HCT116 (cell line): ENCODE measurements at regions not wholly inside any gene's neighbourhood (a gene's known extent, or its start where the extent isn't known, plus 50 kb on each side); places are given as distances from the start of the nearest gene placed in this dataset.

Experiments used
- ATAC-seq: fragments of 200-7000 bp; cut with Tn5 transposase; 2 replicates; pipeline ENCODE4 v1.9.1; 2020; ENCODE audit warnings: mild to moderate bottlenecking, moderate library complexity
- BruUV-seq: library from RNA; stranded (reverse); fragments of 400-500 nt; replicated peaks from 2 replicates; lab custom pipeline; 2021; lab: Mats Ljungman, UMichigan
- CTCF ChIA-PET: fragments of 300-600 bp; sonication (Branson Sonifier 250); formaldehyde crosslinking; loops from one replicate; lab custom pipeline; 2021; ENCODE audit warnings: antibody characterized with exemption; lab: Charles Lee
- POLR2A ChIA-PET: fragments of 300-600, 350-600 bp; sonication (Branson Sonifier 250); formaldehyde crosslinking; loops from one replicate; lab custom pipeline; 2021; ENCODE audit warnings: antibody characterized with exemption; lab: Charles Lee
- RAD21 ChIA-PET, 2 experiments: fragments of 300-600 bp; sonication (Branson Sonifier 250); formaldehyde crosslinking; loops; one replicate each; lab custom pipeline; 2023; ENCODE audit warnings: low total read pairs in 2 of 2; ENCODE audit not compliant: uncharacterized antibody in 2 of 2, unreplicated experiment in 2 of 2, low non-redundant PET in 1 of 2; lab: Charles Lee
- DNase-seq: peaks from one replicate; pipeline ENCODE4 v3.0.0-alpha.2; 2010; ENCODE audit warnings: low read depth, low spot score
- H2AFZ ChIP-seq: fragments of 200-600 bp; shearing (Covaris generic), sonication (generic); 2 replicates; pipeline ENCODE4 v1.6.1; 2017; ENCODE audit warnings: low read depth, mixed run types, mixed read lengths, antibody characterized with exemption, low read length; ENCODE audit not compliant: poor library complexity, severe bottlenecking
- H3K27ac ChIP-seq: 2 replicates; pipeline ENCODE4 v1.5.1; 2012; ENCODE audit warnings: low read depth, low read length
- H3K27me3 ChIP-seq: fragments of 200-600 bp; sonication (generic); 2 replicates; pipeline ENCODE4 v1.6.1; 2016; ENCODE audit warnings: mixed run types, low read length, mixed read lengths; ENCODE audit not compliant: insufficient read depth
- H3K36me3 ChIP-seq, 2 experiments: fragments of 200-500 bp in 1 of 2; fragments of 200-600 bp in 1 of 2; sonication (Bioruptor generic) in 1 of 2; sonication (generic) in 1 of 2; 2 replicates each; pipeline versions ENCODE4 v1.5.1 to v1.6.1; 2014 to 2016; ENCODE audit warnings: low read length in 2 of 2, inconsistent platforms in 1 of 2, mixed read lengths in 1 of 2, mixed run types in 1 of 2; ENCODE audit not compliant: insufficient read depth in 2 of 2, control insufficient read depth in 1 of 2
- H3K4me1 ChIP-seq, 2 experiments: fragments of 200-600 bp in 1 of 2; sonication (generic) in 1 of 2; 2 replicates each; pipeline versions ENCODE4 v1.5.1 to v1.6.1; 2012 to 2017; ENCODE audit warnings: low read length in 2 of 2, inconsistent platforms in 1 of 2, mild to moderate bottlenecking in 1 of 2, mixed read lengths in 1 of 2, mixed run types in 1 of 2, moderate library complexity in 1 of 2; ENCODE audit not compliant: insufficient read depth in 2 of 2, control insufficient read depth in 1 of 2
- H3K4me2 ChIP-seq: fragments of 200-600 bp; sonication (generic); 2 replicates; pipeline ENCODE4 v1.6.1; 2017; ENCODE audit warnings: mixed run types, low read length, mixed read lengths
- H3K4me3 ChIP-seq, 2 experiments: fragments of 200-600 bp in 1 of 2; sonication (generic) in 1 of 2; replicated peaks in 1 of 2; 2 replicates each; pipeline ENCODE4 v1.5.1; 2011 to 2016; ENCODE audit warnings: low read length in 2 of 2, control low read depth in 1 of 2, low read depth in 1 of 2, mild to moderate bottlenecking in 1 of 2, mixed read lengths in 1 of 2, mixed run types in 1 of 2
- H3K79me2 ChIP-seq: fragments of 200-600 bp; sonication (generic); 2 replicates; pipeline ENCODE4 v1.6.1; 2017; ENCODE audit warnings: mild to moderate bottlenecking, mixed run types, low read length, moderate library complexity, mixed read lengths; ENCODE audit not compliant: insufficient read depth
- H3K9ac ChIP-seq: fragments of 200-600 bp; sonication (generic); 2 replicates; pipeline ENCODE4 v1.6.1; 2016; ENCODE audit warnings: low read length, mixed read lengths
- H3K9me2 ChIP-seq: fragments of 200-600 bp; sonication (generic), shearing (Covaris generic); 2 replicates; pipeline ENCODE4 v1.6.1; 2017; ENCODE audit warnings: mixed run types, mild to moderate bottlenecking, moderate library complexity; ENCODE audit not compliant: insufficient read depth
- H3K9me3 ChIP-seq, 2 experiments: fragments of 200-500 bp in 1 of 2; fragments of 200-600 bp in 1 of 2; sonication (Bioruptor generic) in 1 of 2; sonication (generic) in 1 of 2; 2 replicates each; pipeline ENCODE4 v1.6.1; 2014 to 2017; ENCODE audit warnings: low read length in 2 of 2, mixed read lengths in 2 of 2, inconsistent platforms in 1 of 2, low read depth in 1 of 2, mild to moderate bottlenecking in 1 of 2, mixed run types in 1 of 2, moderate library complexity in 1 of 2; ENCODE audit not compliant: control insufficient read depth in 1 of 2, insufficient read depth in 1 of 2
- H4K20me1 ChIP-seq: fragments of 200-600 bp; sonication (generic), shearing (Covaris generic); 2 replicates; pipeline ENCODE4 v1.6.1; 2017; ENCODE audit warnings: mixed run types, mild to moderate bottlenecking, moderate library complexity; ENCODE audit not compliant: insufficient read depth
- EGR1 ChIP-seq: IDR thresholded peaks from 2 replicates; pipeline ENCODE4 v1.6.1; 2012; ENCODE audit warnings: low read depth
- FOSL1 ChIP-seq: IDR thresholded peaks from 2 replicates; pipeline ENCODE4 v1.6.1; 2012; ENCODE audit warnings: low read depth
- JUND ChIP-seq: IDR thresholded peaks from 2 replicates; pipeline ENCODE4 v1.6.1; 2012
- RAD21 ChIP-seq: IDR thresholded peaks from 2 replicates; pipeline ENCODE4 v1.6.1; 2012; ENCODE audit warnings: low read depth, mild to moderate bottlenecking
- SIN3A ChIP-seq: IDR thresholded peaks from 2 replicates; pipeline ENCODE4 v1.6.1; 2012; ENCODE audit warnings: low read depth
- ZFX ChIP-seq: fragments of 450-650 bp; IDR thresholded peaks from 2 replicates; pipeline ENCODE4 v1.6.1; 2017
- ZNF274 ChIP-seq: fragments of 200-500 bp; sonication (Bioruptor generic); IDR thresholded peaks from 2 replicates; pipeline ENCODE4 v1.6.1; 2014; ENCODE audit warnings: mild to moderate bottlenecking, low read depth, low read length, inconsistent platforms
- intact Hi-C: fragments of 100-400 bp; cut with micrococcal nuclease; formaldehyde crosslinking; loops from 2 replicates; pipeline ENCODE4 v1.10.0; 2022
- TF ChIP-seq, protein P1 (sequence below): IDR thresholded peaks from 2 replicates; pipeline ENCODE4 v1.6.1; 2011; ENCODE audit warnings: mild to moderate bottlenecking, low read length, moderate library complexity; ENCODE audit not compliant: insufficient replicate concordance; ENCODE audit errors: extremely low read depth
- TF ChIP-seq, protein P2 (sequence below): IDR thresholded peaks from 2 replicates; pipeline ENCODE4 v1.6.1; 2012; ENCODE audit warnings: low read depth
- TF ChIP-seq, protein P3 (sequence below), 3 experiments: fragments of 200-600 bp in 1 of 3; sonication (generic) in 1 of 3; IDR thresholded peaks in 2 of 3; conservative IDR thresholded peaks in 1 of 3; 2 replicates each; pipeline ENCODE4 v1.5.1; 2012 to 2017; ENCODE audit warnings: low read depth in 2 of 3, low read length in 2 of 3, antibody characterized with exemption in 1 of 3, borderline replicate concordance in 1 of 3, control low read depth in 1 of 3, mild to moderate bottlenecking in 1 of 3, mixed read lengths in 1 of 3, mixed run types in 1 of 3, moderate library complexity in 1 of 3; ENCODE audit not compliant: insufficient read depth in 1 of 3
- TF ChIP-seq, protein P4 (sequence below): IDR thresholded peaks from 2 replicates; pipeline ENCODE4 v1.6.1; 2012

DNA sequence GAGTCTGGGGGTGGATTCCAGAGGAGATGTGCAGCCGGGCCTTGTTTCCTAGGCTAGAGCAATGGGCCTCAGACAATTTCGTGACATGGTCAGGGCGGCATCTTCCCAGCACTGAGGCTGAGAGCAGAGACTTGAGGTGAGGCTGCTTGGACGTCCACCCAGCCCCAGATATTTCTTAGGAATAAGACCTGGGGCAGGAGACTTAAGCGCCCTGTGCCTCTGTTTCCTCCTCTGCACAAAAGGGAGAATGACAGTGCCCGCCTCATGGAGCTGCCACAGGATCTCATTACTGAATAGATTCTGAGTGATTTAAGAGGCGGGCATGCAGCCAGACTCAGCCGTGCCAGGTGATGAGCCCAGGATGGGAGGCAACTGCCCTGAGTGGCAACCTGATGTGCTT is 297.9 kb upstream of the SFSWAP start:
- Histone ChIP-seq H3K4me3 (no peak overlapping the region), H3K27ac (no peak overlapping the region), H3K4me1 (no peaks in the 10 kb centered on the region), H3K9ac (no peak overlapping the region), H3K4me2 (no peak overlapping the region), H2AFZ (no peak overlapping the region), H3K36me3 (no peaks in the 10 kb centered on the region), H4K20me1 (no peaks in the 10 kb centered on the region), H3K9me3 (no peaks in the 10 kb centered on the region), H3K27me3 (peaks cover 11% of the 10 kb centered on the region; the same call in 1 of the 2 replicates), H3K79me2 (no peaks in the 10 kb centered on the region), H3K9me2 (no peaks in the 10 kb centered on the region)
- intact Hi-C loops: no loop called here
- POLR2A ChIA-PET: no interaction called here
- RAD21 ChIA-PET: no interaction called here
- DNase-seq: no peak
- no TSS peak for BruUV-seq
- TF ChIP-seq RAD21: no peak
- TF ChIP-seq ZNF274: no peak
- TF ChIP-seq, protein P1, sequence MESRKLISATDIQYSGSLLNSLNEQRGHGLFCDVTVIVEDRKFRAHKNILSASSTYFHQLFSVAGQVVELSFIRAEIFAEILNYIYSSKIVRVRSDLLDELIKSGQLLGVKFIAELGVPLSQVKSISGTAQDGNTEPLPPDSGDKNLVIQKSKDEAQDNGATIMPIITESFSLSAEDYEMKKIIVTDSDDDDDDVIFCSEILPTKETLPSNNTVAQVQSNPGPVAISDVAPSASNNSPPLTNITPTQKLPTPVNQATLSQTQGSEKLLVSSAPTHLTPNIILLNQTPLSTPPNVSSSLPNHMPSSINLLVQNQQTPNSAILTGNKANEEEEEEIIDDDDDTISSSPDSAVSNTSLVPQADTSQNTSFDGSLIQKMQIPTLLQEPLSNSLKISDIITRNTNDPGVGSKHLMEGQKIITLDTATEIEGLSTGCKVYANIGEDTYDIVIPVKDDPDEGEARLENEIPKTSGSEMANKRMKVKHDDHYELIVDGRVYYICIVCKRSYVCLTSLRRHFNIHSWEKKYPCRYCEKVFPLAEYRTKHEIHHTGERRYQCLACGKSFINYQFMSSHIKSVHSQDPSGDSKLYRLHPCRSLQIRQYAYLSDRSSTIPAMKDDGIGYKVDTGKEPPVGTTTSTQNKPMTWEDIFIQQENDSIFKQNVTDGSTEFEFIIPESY: no peak
- TF ChIP-seq, protein P2, sequence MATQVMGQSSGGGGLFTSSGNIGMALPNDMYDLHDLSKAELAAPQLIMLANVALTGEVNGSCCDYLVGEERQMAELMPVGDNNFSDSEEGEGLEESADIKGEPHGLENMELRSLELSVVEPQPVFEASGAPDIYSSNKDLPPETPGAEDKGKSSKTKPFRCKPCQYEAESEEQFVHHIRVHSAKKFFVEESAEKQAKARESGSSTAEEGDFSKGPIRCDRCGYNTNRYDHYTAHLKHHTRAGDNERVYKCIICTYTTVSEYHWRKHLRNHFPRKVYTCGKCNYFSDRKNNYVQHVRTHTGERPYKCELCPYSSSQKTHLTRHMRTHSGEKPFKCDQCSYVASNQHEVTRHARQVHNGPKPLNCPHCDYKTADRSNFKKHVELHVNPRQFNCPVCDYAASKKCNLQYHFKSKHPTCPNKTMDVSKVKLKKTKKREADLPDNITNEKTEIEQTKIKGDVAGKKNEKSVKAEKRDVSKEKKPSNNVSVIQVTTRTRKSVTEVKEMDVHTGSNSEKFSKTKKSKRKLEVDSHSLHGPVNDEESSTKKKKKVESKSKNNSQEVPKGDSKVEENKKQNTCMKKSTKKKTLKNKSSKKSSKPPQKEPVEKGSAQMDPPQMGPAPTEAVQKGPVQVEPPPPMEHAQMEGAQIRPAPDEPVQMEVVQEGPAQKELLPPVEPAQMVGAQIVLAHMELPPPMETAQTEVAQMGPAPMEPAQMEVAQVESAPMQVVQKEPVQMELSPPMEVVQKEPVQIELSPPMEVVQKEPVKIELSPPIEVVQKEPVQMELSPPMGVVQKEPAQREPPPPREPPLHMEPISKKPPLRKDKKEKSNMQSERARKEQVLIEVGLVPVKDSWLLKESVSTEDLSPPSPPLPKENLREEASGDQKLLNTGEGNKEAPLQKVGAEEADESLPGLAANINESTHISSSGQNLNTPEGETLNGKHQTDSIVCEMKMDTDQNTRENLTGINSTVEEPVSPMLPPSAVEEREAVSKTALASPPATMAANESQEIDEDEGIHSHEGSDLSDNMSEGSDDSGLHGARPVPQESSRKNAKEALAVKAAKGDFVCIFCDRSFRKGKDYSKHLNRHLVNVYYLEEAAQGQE: no peak
- no peak for TF ChIP-seq SIN3A
- no peak for TF ChIP-seq FOSL1
- TF ChIP-seq, protein P3, sequence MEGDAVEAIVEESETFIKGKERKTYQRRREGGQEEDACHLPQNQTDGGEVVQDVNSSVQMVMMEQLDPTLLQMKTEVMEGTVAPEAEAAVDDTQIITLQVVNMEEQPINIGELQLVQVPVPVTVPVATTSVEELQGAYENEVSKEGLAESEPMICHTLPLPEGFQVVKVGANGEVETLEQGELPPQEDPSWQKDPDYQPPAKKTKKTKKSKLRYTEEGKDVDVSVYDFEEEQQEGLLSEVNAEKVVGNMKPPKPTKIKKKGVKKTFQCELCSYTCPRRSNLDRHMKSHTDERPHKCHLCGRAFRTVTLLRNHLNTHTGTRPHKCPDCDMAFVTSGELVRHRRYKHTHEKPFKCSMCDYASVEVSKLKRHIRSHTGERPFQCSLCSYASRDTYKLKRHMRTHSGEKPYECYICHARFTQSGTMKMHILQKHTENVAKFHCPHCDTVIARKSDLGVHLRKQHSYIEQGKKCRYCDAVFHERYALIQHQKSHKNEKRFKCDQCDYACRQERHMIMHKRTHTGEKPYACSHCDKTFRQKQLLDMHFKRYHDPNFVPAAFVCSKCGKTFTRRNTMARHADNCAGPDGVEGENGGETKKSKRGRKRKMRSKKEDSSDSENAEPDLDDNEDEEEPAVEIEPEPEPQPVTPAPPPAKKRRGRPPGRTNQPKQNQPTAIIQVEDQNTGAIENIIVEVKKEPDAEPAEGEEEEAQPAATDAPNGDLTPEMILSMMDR (IDR thresholded peaks at IDR 0.05 in 2 of 3, conservative IDR thresholded peaks at IDR 0.05 in 1 of 3; ENCODE audit: borderline replicate concordance in 1 of 3, insufficient read depth in 1 of 3, low read depth in 2 of 3, low read length in 2 of 3): no peak
- no peak for TF ChIP-seq JUND
- no peak for TF ChIP-seq EGR1
- no peak for TF ChIP-seq ZFX
- TF ChIP-seq, protein P4, sequence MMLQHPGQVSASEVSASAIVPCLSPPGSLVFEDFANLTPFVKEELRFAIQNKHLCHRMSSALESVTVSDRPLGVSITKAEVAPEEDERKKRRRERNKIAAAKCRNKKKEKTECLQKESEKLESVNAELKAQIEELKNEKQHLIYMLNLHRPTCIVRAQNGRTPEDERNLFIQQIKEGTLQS: no peak
- ATAC-seq: no peak
- CTCF ChIA-PET: no interaction called here
